ENCODE measurements at regions not wholly inside any gene's neighbourhood (a gene's known extent, or its start where the extent isn't known, plus 50 kb on each side); places are given as distances from the start of the nearest gene placed in this dataset.

GRCh38 chr5:66517351-66517750 lies 78.8 kb upstream of the MAST4 start:
- no peak for DNase-seq (ENCODE audit: low spot score)
- intact Hi-C loops (cut with DNase I), result no loop called here

DNA sequence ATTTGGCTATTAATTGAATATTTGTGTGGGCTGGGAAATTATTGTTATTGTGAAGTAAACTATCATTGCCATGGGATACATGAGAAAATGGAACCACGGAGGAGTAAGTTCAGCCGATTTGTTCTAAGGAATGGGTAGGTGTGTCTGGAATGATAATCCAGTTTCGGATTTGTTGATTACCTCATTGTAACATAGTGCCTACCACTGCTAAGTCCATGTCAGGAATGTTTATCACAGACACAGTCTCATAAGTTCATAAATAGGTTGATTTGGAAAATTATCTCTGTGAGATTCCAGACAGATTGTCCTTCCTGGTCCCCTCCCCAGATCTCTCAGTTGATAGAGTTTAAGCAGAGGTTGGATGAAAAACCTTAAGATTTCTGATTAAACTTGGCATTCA lies 78.1 kb upstream of the MAST4 start:
- DNase-seq (ENCODE audit: low spot score), result no peak
- intact Hi-C loops (cut with DNase I), result no loop called here

GRCh38 chr5:66518753-66519152 lies 77.4 kb upstream of the MAST4 start:
- DNase-seq (ENCODE audit: low spot score), result no peak
- intact Hi-C loops (cut with DNase I), result no loop called here

GRCh38 chr5:66519626-66520025 lies 76.6 kb upstream of the MAST4 start:
- DNase-seq (ENCODE audit: low spot score), result no peak
- intact Hi-C loops (cut with DNase I), result no loop called here

DNA sequence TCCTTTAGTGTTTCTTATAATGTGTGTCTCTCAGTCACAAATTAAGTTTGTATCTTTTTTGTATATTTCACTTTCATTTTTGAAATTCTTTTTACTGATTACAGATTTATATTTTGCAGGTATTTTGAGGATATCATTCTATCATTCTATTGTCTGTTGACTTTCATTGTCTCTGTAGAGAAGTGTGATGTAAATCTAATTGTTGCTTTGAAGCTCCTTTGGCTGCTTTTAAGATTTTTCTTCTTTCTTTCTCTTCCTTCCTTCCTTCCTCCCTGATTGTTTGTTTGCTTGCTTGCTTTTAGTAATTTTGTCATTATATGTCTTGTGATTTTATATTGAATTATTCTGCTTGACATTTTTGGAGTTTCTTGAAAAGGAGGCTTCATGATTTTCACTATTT lies 75.3 kb upstream of the MAST4 start:
- intact Hi-C loops (cut with DNase I), result no loop called here
- no peak for DNase-seq (ENCODE audit: low spot score)

DNA sequence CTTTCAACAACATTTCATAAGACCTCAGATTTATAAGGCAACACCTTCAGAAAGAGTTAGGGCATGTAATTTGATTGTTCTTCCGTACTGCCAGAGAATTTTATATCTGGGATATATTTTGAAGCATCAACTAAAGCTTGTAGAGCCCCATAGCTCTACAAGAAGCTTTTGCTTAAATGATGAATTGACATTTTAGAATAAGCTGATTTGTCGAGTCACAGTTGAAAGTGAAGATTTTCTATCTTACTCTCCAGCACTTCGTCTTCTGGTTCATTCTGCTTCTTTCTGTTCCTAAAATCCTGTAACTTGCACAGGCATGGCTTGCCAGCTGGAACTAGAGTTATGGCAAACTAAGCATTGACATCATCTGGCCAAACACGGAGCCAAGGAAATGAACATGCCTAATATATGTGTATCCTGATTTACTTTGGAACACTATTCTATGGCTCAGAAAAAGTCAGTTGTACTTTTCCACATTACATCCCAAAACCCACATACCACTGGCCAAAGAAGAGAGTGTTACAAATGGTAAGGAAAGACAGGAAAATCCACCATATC lies 68.6 kb upstream of the MAST4 start:
- intact Hi-C loops (cut with DNase I), result no loop called here
- no peak for DNase-seq (ENCODE audit: low spot score)

GRCh38 chr5:66529182-66529581 lies 67.0 kb upstream of the MAST4 start:
- intact Hi-C loops (cut with DNase I), result no loop called here
- no peak for DNase-seq (ENCODE audit: low spot score)

DNA sequence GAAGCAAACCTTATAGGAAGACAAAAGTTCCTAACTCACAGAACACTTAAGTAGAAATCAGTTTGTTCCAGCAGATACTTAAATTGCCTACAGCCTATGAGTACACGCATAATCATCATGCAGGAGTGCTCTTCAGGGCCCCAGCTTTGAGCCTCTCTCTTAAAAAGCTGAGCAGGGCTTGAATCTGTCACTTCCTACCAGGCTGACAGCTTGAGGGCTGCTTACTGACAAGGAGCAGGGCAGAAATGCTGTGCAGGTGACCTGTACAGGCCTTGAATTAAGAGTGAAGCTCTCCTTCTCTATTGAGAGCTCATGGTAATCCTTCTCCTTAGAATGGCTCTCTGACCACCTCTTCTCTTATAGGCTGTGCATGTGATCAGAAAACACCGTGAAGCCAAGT lies 66.5 kb upstream of the MAST4 start:
- no peak for DNase-seq (ENCODE audit: low spot score)
- intact Hi-C loops (cut with DNase I), result no loop called here

DNA sequence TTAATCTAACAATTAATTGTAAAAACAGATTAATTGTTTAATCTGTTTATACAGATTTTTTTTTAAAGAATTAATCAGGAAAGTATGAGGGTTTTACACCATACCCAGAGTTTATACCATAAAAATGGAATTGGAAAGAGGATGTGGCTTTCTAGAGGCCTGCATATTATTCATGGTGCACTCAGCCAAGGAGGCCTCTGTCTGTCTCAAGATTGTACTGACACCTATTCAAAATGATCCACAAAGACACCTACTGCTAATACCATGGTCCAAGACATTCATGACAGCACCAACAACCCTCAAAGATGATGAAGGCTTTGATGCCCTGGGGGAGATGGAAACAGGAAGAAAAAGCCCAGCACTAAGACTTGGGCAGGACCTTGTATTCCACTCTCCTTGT lies 58.1 kb upstream of the MAST4 start:
- no peak for DNase-seq (ENCODE audit: low spot score)
- intact Hi-C loops (cut with DNase I), result no loop called here

GRCh38 chr5:66538531-66538930 lies 57.7 kb upstream of the MAST4 start:
- no peak for DNase-seq (ENCODE audit: low spot score)
- intact Hi-C loops (cut with DNase I), result no loop called here

DNA sequence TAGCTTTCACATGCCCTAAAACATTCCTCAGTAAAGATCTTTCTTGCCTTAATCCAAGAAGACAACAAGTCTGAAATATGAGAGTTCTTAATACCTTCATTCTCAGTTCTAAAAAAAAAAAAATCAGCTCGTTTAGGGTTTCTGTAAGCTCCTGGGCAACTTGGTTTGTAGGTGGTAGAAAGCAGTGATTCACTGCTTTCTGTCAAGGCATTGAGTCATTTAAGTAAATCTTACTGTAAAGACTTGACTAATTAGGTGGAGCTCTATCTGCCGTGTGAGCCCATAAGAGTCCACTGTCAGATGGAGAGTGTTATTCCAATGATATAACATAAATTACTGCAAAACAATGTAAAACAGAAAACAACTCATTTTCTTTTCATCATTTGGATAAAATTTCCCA lies 56.1 kb upstream of the MAST4 start:
- no peak for DNase-seq (ENCODE audit: low spot score)
- intact Hi-C loops (cut with DNase I), result no loop called here

- DNase-seq (ENCODE audit: low spot score), result no peak
- intact Hi-C loops (cut with DNase I), result no loop called here
These were observed 53.5 kb upstream of the MAST4 start for GRCh38 chr5:66542711-66543110.

All from posterior vena cava (tissue), 2 donors.